HL-60 (cell line): ENCODE measurements at regions not wholly inside any gene's neighbourhood (a gene's known extent, or its start where the extent isn't known, plus 50 kb on each side); places are given as distances from the start of the nearest gene placed in this dataset.

Source experiments
- CTCF ChIP-seq: IDR thresholded peaks from one replicate; pipeline ENCODE4 v1.5.1; 2011; ENCODE audit warnings: low read length, control low read depth, inconsistent platforms; ENCODE audit not compliant: insufficient read depth
- GABPA ChIP-seq: IDR thresholded peaks from 2 replicates; pipeline ENCODE4 v1.6.1; 2012; ENCODE audit warnings: low read depth
- POLR2AphosphoS5 ChIP-seq: IDR thresholded peaks from 2 replicates; pipeline ENCODE4 v1.6.1; 2012; ENCODE audit warnings: low read depth
- REST ChIP-seq: IDR thresholded peaks from 2 replicates; pipeline ENCODE4 v1.6.1; 2012; ENCODE audit warnings: low read depth; ENCODE audit not compliant: insufficient replicate concordance

- TF ChIP-seq CTCF (no peak), POLR2AphosphoS5 (no peak), REST (no peak), GABPA (no peak)
Measured at GRCh38 chr6:141140905-141141304, 991.8 kb upstream of the GJE1 start.
